HG03442 (cell line): ENCODE measurements at regions not wholly inside any gene's neighbourhood (a gene's known extent, or its start where the extent isn't known, plus 50 kb on each side); places are given as distances from the start of the nearest gene placed in this dataset.
A peak's percentile ranks its signal among the peaks of the same experiment; 100 is the strongest.

Source experiments
- ATAC-seq: cut with Tn5 transposase; IDR thresholded peaks from one replicate; pipeline ENCODE4 v1.9.1; 2021; ENCODE audit warnings: mild to moderate bottlenecking, moderate library complexity; ENCODE audit not compliant: unreplicated experiment

DNA sequence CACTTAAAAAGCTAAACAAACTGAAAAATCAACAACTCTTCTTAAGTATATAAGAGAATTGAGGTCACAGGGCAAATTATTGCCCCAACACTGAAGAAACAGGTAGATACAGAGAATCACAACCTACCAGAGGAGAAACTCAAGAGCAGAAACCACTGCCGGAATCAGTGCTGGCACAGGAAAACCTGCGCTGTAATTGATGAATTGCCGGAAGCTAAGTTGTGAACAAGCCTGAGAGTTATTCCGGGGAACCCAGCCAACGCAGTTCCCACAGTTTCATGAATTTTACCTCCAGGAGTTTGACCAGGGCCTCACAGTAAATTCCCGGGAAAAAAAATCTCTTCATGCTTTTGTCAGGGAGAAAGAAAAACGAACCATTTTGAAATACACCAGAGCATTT is 657.1 kb upstream of the BRINP3 start:
- ATAC-seq: no peak

DNA sequence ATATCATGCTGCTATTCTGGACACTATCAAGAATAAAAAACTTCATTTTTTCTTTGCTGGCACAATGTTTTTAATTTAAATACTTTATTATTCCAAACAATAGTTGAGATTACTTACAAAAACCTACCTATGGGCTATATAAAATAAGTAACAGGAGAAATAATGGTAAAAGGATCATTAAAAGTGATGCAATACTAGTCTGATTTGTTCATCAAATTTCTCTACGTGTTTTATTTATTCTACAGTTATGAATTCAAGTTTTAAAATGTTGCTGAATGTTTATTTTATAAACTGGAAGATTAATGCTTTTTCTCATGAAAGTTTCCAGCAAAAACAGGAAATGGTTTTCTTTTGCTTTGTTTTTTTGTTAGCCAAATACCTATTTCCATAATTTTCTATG is 662.4 kb upstream of the BRINP3 start:
- no peak for ATAC-seq

- ATAC-seq: no peak
Measured at GRCh38 chr1:191142748-191143147, 665.1 kb upstream of the BRINP3 start.

- ATAC-seq: no peak
Measured at GRCh38 chr1:191145834-191146233, 668.2 kb upstream of the BRINP3 start.

- ATAC-seq: no peak
Measured at GRCh38 chr1:191151321-191151807, 673.7 kb upstream of the BRINP3 start.

- ATAC-seq: no peak
Measured at GRCh38 chr1:191152776-191153175, 675.1 kb upstream of the BRINP3 start.

DNA sequence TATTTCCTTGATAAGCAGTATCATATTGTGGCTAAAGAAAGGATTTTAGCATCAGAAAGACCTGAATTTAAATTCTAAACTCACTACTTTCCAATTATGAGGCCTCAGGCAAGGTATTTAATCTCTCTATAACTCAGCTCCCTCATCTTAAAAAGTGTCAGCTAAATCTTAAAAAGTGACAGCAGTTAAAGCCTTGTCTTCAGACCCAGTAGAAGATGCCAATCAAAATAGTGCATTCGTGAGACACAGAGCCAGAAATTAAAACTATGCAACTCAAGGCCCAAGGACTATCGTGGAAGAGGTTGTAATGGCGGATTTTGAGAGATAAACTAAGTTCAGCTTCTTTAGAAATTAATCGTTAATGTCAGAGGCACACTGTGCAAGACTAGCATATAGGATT is 677.5 kb upstream of the BRINP3 start:
- no peak for ATAC-seq

- ATAC-seq: no peak
Measured at GRCh38 chr1:191160837-191161236, 683.2 kb upstream of the BRINP3 start.

GRCh38 chr1:191162762-191163161 is 685.1 kb upstream of the BRINP3 start:
- ATAC-seq: no peak

- no peak for ATAC-seq
Measured at GRCh38 chr1:191163621-191164020, 686.0 kb upstream of the BRINP3 start.

GRCh38 chr1:191174298-191174697 is 696.6 kb upstream of the BRINP3 start:
- peak; percentile 99 for ATAC-seq

DNA sequence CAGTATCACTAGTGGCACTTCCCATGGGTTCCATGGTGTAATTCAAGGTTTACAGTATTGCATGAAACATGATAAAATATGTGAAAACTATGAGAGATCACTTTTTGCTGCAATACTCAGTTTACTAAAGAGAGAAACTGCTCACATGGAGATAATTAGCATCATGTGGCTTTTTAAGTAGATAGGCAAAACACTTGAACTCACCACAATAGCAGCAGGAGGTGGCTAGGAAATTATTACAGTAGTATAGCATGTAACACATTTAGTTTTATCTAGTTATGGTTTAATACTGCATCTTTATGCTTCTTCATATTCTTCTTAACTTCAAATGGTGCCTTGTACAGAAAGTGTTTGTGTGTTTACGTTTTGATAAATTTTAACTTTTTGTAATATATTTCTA is 698.5 kb upstream of the BRINP3 start:
- no peak for ATAC-seq

DNA sequence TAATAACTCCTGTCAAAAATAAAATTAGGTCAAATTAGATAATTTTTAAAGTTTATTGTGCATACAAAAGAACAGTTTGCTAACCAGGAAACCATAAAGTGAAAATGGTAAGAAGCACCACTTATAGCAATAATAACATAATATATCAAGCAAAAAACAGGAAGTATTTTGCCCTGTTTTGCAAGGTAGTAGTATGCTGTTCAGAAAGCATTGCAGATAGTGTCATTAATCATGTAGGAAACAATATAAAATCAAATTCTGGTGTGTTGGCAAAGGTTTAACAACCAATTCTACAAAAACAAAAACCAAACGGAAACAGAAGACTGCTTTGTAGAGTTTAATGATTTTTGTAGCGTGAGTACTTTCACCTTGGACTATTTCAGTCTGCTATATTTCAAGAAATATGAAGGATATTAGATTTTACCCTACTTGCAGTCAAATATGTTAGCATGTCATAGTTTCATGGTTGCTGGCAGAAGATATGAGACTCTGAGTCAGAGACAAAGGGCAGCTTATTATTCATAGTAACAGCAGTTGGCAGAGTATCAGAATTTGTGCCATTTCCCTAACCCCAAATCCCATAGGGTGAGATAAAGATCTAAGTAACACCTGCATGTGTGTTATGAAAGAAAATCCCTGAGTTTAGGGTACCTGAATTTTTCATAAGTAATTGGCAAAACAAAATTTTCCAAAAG is 729.0 kb upstream of the BRINP3 start:
- ATAC-seq: peak; percentile 43

GRCh38 chr1:191222206-191222605 is 744.5 kb upstream of the BRINP3 start:
- ATAC-seq: no peak

- ATAC-seq: no peak
Measured at GRCh38 chr1:191240925-191241324, 763.3 kb upstream of the BRINP3 start.

DNA sequence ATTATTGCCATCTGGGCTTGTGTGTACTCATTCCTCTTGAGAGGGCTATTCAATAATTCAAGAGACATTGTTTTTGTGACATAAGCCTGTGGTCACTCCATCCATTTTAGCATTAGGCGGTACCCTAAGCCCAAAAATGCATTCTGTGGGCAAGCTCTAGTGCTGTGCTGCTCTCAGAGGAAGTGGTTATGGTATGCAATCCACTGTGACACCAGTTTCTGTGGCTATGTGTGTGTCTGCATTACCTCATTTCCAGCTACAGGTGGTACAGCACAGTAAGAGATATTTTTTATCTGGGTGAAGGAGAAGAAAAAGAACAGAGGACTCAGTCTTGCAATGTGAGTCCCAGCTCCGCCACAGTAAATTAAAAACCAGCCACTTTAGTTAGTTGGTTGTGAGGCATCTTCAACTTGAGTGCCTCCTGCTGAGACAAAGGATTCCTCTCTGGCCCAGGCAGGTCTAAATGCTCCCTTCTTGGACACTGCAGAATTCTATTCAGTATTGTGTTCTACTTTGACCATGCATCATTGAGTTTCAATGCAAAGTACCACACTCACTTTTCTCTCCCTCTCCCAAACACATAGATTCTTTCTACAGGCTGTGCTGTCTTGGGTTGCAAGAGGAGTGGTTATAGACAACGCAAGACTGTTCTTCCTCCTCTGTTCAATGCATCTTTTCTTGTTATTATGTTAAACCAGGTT is 777.8 kb upstream of the BRINP3 start:
- no peak for ATAC-seq

DNA sequence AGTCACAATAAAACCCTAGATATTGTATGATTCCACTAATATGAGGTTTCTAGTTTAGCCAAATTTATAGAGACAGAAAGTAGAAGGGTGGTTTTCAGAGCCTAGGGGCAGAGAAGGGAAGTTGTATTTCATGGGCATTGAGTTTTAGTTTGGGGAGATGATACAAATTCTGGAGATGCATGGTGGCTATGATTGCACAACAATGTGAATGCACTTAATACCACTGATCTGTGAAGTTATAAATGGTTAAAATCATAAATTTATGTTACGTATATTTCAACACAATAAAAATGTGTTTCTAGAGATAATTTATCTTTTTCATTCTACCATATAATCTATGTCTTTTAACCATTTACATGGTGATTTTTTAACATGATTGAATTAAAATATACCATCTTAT is 779.3 kb upstream of the BRINP3 start:
- no peak for ATAC-seq

DNA sequence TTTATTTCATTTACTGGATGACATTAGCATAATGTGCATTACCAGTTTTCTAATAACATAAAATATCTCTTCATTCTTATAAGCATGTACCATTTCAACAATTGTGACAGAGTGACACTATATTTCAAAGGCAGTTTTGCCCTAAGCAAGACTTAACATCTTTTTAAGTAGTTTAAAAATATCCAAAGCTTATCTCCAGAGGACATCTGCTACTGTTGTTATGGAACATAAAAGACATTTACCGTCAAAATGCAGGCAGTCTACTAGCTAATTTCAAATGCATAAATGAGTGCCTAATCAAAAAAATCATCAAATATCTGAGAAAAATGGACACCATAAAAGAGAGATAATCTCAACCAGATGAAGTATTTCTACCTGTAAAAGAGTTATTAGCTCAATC is 782.4 kb upstream of the BRINP3 start:
- ATAC-seq: no peak

DNA sequence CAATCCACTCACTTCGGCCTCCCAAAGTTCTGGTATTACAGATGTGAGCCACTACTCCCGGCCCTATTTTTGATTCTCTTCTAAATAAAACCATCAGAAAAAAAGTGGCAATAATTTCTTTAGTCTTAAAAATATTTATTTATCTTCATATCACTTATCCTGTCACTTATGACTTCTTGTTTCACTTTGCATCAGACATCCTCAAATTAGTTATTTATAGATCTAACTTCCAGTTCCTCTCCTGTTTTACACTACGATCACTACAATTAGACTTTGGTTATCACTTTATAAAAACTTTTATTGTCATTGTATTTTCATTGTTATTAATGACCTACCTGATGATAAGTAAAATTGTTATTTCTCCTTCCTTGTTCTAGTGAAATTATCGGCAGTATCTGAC is 783.4 kb upstream of the BRINP3 start:
- no peak for ATAC-seq

DNA sequence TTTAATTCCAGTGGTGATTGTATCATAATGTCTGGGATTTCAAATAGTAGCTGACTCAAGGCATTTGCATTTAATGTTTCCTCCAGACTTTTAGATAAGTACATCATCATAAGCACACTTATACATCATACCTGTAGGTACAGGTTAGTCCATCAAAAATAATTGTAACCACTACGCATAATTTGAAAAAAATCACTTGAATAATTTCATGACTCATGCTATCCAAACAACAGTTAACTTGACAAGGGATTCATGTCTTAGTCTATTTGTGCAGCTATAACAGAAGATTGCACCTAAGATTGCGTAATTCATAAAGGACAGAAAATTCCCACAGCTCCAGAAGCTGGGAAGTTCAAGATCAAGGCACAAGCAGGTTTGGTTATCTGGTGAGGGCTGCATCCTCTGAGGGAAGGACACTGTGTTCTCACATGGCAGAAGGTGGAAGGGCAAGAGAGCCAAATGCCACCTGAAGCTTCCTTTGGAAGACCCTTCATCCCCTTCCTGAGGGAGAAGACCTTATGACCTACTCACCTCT is 801.7 kb upstream of the BRINP3 start:
- no peak for ATAC-seq

- no peak for ATAC-seq
Measured at GRCh38 chr1:191284175-191284574, 806.5 kb upstream of the BRINP3 start.

- no peak for ATAC-seq
Measured at GRCh38 chr1:191290441-191290840, 812.8 kb upstream of the BRINP3 start.
